H1 (cell line): ENCODE measurements at regions not wholly inside any gene's neighbourhood (a gene's known extent, or its start where the extent isn't known, plus 50 kb on each side); places are given as distances from the start of the nearest gene placed in this dataset.

Source experiments
- KDM4A ChIP-seq: IDR thresholded peaks from one replicate; pipeline ENCODE4 v1.7.1; 2012; ENCODE audit warnings: low read depth, mild to moderate bottlenecking, moderate library complexity, low read length, inconsistent platforms; ENCODE audit not compliant: severe bottlenecking
- RAD21 ChIP-seq, 2 experiments: IDR thresholded peaks in 1 of 2; conservative IDR thresholded peaks in 1 of 2; 2 replicates each; pipeline ENCODE4 v1.6.1; 2011; ENCODE audit warnings: low read depth in 2 of 2, low read length in 2 of 2, improper control_type of control experiment in 1 of 2, inconsistent platforms in 1 of 2, mild to moderate bottlenecking in 1 of 2, moderate library complexity in 1 of 2

GRCh38 chr15:97652041-97652440, 308.5 kb upstream of the ARRDC4 start (continued):
- TF ChIP-seq KDM4A (no peak), RAD21 (IDR thresholded peaks at IDR 0.05 in 1 of 2, conservative IDR thresholded peaks at IDR 0.05 in 1 of 2; ENCODE audit: low read depth in 2 of 2, low read length in 2 of 2) (no peak)
